SK-N-MC (cell line): ENCODE measurements at regions not wholly inside any gene's neighbourhood (a gene's known extent, or its start where the extent isn't known, plus 50 kb on each side); places are given as distances from the start of the nearest gene placed in this dataset.

Experiments used
- DNase-seq: peaks from one replicate; pipeline ENCODE4 v3.0.0-alpha.2; 2011; ENCODE audit warnings: low read depth, low spot score
- H3K27ac ChIP-seq: fragments of 200-600 bp; sonication (generic); 2 replicates; pipeline ENCODE4 v1.5.1; 2016; ENCODE audit warnings: mixed run types
- H3K36me3 ChIP-seq: fragments of 200-600 bp; sonication (generic); 2 replicates; pipeline ENCODE4 v1.6.1; 2017; ENCODE audit warnings: antibody characterized with exemption, low read length, mixed read lengths; ENCODE audit not compliant: insufficient read depth
- H3K4me3 ChIP-seq: fragments of 200-600 bp; sonication (generic); 2 replicates; pipeline ENCODE4 v1.5.1; 2016
- H3K9ac ChIP-seq: fragments of 200-600 bp; sonication (generic); 2 replicates; pipeline ENCODE4 v1.8.0; 2017; ENCODE audit warnings: mixed run types, mixed read lengths; ENCODE audit not compliant: insufficient read length
- H3K9me3 ChIP-seq: fragments of 200-600 bp; sonication (generic); 2 replicates; pipeline ENCODE4 v1.6.1; 2017; ENCODE audit warnings: low read depth, mild to moderate bottlenecking, antibody characterized with exemption, low read length, moderate library complexity, mixed read lengths
- EZH2 ChIP-seq: fragments of 200-600 bp; sonication (generic); IDR thresholded peaks from one replicate; pipeline ENCODE4 v1.6.1; 2017; ENCODE audit warnings: antibody characterized with exemption
- FOXP2 ChIP-seq: optimal IDR thresholded peaks from 2 replicates; pipeline ENCODE3; 2011; ENCODE audit warnings: mild to moderate bottlenecking, moderate library complexity; ENCODE audit not compliant: insufficient read depth; ENCODE audit errors: extremely low read length, control extremely low read depth
- POLR2AphosphoS5 ChIP-seq: IDR thresholded peaks from 2 replicates; pipeline ENCODE4 v1.6.1; 2012; ENCODE audit warnings: mild to moderate bottlenecking, low read depth, low read length, borderline replicate concordance

GRCh38 chr11:106327637-106328036, 250.2 kb downstream of the AASDHPPT start:
- Histone ChIP-seq H3K9ac (no peak overlapping the region), H3K4me3 (no peak overlapping the region), H3K9me3 (no peaks in the 10 kb centered on the region), H3K27ac (no peak overlapping the region), H3K36me3 (no peaks in the 10 kb centered on the region)
- TF ChIP-seq FOXP2, result no peak
- no peak for TF ChIP-seq POLR2AphosphoS5
- no peak for TF ChIP-seq EZH2
- no peak for DNase-seq

GRCh38 chr11:106329273-106330018, 252.0 kb downstream of the AASDHPPT start:
- no peak for DNase-seq
- H3K27ac ChIP-seq, result no peak overlapping the region
- no peak for TF ChIP-seq FOXP2
- TF ChIP-seq POLR2AphosphoS5, result no peak
- TF ChIP-seq EZH2, result no peak
- no peak overlapping the region for H3K4me3 ChIP-seq
- H3K9ac ChIP-seq, result no peak overlapping the region
- no peaks in the 10 kb centered on the region for H3K36me3 ChIP-seq
- H3K9me3 ChIP-seq, result no peaks in the 10 kb centered on the region

GRCh38 chr11:106331176-106331575, 253.7 kb downstream of the AASDHPPT start:
- H3K9me3 ChIP-seq, result no peaks in the 10 kb centered on the region
- no peak overlapping the region for H3K9ac ChIP-seq
- H3K4me3 ChIP-seq, result no peak overlapping the region
- no peak for DNase-seq
- H3K27ac ChIP-seq, result no peak overlapping the region
- TF ChIP-seq FOXP2 (no peak), POLR2AphosphoS5 (no peak), EZH2 (no peak)
- no peaks in the 10 kb centered on the region for H3K36me3 ChIP-seq

GRCh38 chr11:106333678-106334077, 256.2 kb downstream of the AASDHPPT start:
- DNase-seq, result no peak
- H3K4me3 ChIP-seq, result no peak overlapping the region

GRCh38 chr11:106344394-106344793, 266.9 kb downstream of the AASDHPPT start:
- no peaks in the 10 kb centered on the region for H3K9me3 ChIP-seq
- no peak overlapping the region for H3K9ac ChIP-seq
- TF ChIP-seq EZH2, result no peak
- TF ChIP-seq POLR2AphosphoS5, result no peak
- TF ChIP-seq FOXP2, result no peak
- H3K4me3 ChIP-seq, result no peak overlapping the region
- no peaks in the 10 kb centered on the region for H3K36me3 ChIP-seq
- no peak for DNase-seq
- no peak overlapping the region for H3K27ac ChIP-seq

More at GRCh38 chr11:106333678-106334077, 256.2 kb downstream of the AASDHPPT start:
- Histone ChIP-seq H3K36me3 (no peaks in the 10 kb centered on the region), H3K9ac (no peak overlapping the region), H3K27ac (no peak overlapping the region), H3K9me3 (no peaks in the 10 kb centered on the region)
- TF ChIP-seq FOXP2, result no peak
- TF ChIP-seq EZH2, result no peak
- TF ChIP-seq POLR2AphosphoS5, result no peak

GRCh38 chr11:106344966-106345365, 267.5 kb downstream of the AASDHPPT start:
- no peak for TF ChIP-seq EZH2
- TF ChIP-seq POLR2AphosphoS5, result no peak
- no peak for TF ChIP-seq FOXP2
- no peak for DNase-seq
- Histone ChIP-seq H3K9ac (no peak overlapping the region), H3K36me3 (no peaks in the 10 kb centered on the region), H3K27ac (no peak overlapping the region), H3K4me3 (no peak overlapping the region), H3K9me3 (no peaks in the 10 kb centered on the region)

- Histone ChIP-seq H3K4me3 (no peak overlapping the region), H3K27ac (no peak overlapping the region), H3K9ac (no peak overlapping the region), H3K36me3 (no peaks in the 10 kb centered on the region), H3K9me3 (no peaks in the 10 kb centered on the region)
- TF ChIP-seq FOXP2, result no peak
- TF ChIP-seq EZH2, result no peak
- TF ChIP-seq POLR2AphosphoS5, result no peak
- no peak for DNase-seq
Observed at GRCh38 chr11:106353031-106353430, 275.6 kb downstream of the AASDHPPT start.

GRCh38 chr11:106369224-106369623, 291.8 kb downstream of the AASDHPPT start:
- H3K4me3 ChIP-seq, result no peak overlapping the region
- no peak for TF ChIP-seq EZH2
- no peak for TF ChIP-seq FOXP2
- no peak for TF ChIP-seq POLR2AphosphoS5
- DNase-seq, result no peak
- H3K9ac ChIP-seq, result no peak overlapping the region
- no peak overlapping the region for H3K27ac ChIP-seq
- no peaks in the 10 kb centered on the region for H3K36me3 ChIP-seq
- no peaks in the 10 kb centered on the region for H3K9me3 ChIP-seq

- no peaks in the 10 kb centered on the region for H3K9me3 ChIP-seq
- H3K27ac ChIP-seq, result no peak overlapping the region
- no peak overlapping the region for H3K9ac ChIP-seq
- H3K4me3 ChIP-seq, result no peak overlapping the region
- TF ChIP-seq FOXP2, result no peak
- no peak for TF ChIP-seq EZH2
- TF ChIP-seq POLR2AphosphoS5, result no peak
- DNase-seq, result no peak
- H3K36me3 ChIP-seq, result no peaks in the 10 kb centered on the region
Observed at GRCh38 chr11:106378513-106379179, 301.2 kb downstream of the AASDHPPT start.
